Left hindlimb (tissue), 1 donor: ENCODE measurements at regions not wholly inside any gene's neighbourhood (a gene's known extent, or its start where the extent isn't known, plus 50 kb on each side); places are given as distances from the start of the nearest gene placed in this dataset.
"Not testable (repeated sequence)": the region's sequence is repeated elsewhere in the genome, so short reads cannot be mapped to it uniquely, and the experiment has no call there.

Experiments
- DNase-seq: peaks from one replicate; pipeline ENCODE4 v3.0.0-alpha.2; 2018

- DNase-seq = no peak
Observed at GRCh38 chr2:12435430-12436222, 281.1 kb upstream of the TRIB2 start.

- no peak for DNase-seq
Observed at GRCh38 chr2:12436483-12436882, 280.3 kb upstream of the TRIB2 start.

- no peak for DNase-seq
Observed at GRCh38 chr2:12436935-12437561, 279.7 kb upstream of the TRIB2 start.

- DNase-seq = no peak
Observed at GRCh38 chr2:12440731-12441130, 276.0 kb upstream of the TRIB2 start.

- DNase-seq = no peak
Observed at GRCh38 chr2:12441750-12442475, 274.8 kb upstream of the TRIB2 start.

GRCh38 chr2:12442476-12442847 lies 274.3 kb upstream of the TRIB2 start:
- DNase-seq = no peak

- DNase-seq = no peak
Observed at GRCh38 chr2:12448846-12449505, 267.8 kb upstream of the TRIB2 start.

GRCh38 chr2:12451726-12452125 lies 265.0 kb upstream of the TRIB2 start:
- DNase-seq = no peak

GRCh38 chr2:12452185-12452584 lies 264.6 kb upstream of the TRIB2 start:
- no peak for DNase-seq

- DNase-seq = no peak
Observed at GRCh38 chr2:12453731-12454130, 263.0 kb upstream of the TRIB2 start.

- DNase-seq = no peak
Observed at GRCh38 chr2:12455661-12456060, 261.1 kb upstream of the TRIB2 start.

- DNase-seq = peak; percentile 36
Observed at GRCh38 chr2:12456293-12457106, 260.2 kb upstream of the TRIB2 start.

- DNase-seq = no peak
Observed at GRCh38 chr2:12457831-12458230, 258.9 kb upstream of the TRIB2 start.

GRCh38 chr2:12463189-12463588 lies 253.5 kb upstream of the TRIB2 start:
- DNase-seq = no peak

GRCh38 chr2:12465631-12466135 lies 251.1 kb upstream of the TRIB2 start:
- DNase-seq = no peak

GRCh38 chr2:12467303-12467702 lies 249.4 kb upstream of the TRIB2 start:
- no peak for DNase-seq

GRCh38 chr2:12469141-12469561 lies 247.6 kb upstream of the TRIB2 start:
- no peak for DNase-seq

- DNase-seq = not testable (repeated sequence)
Observed at GRCh38 chr2:12472265-12472664, 244.5 kb upstream of the TRIB2 start.

GRCh38 chr2:12478151-12479064 lies 238.3 kb upstream of the TRIB2 start:
- DNase-seq = no peak

GRCh38 chr2:12479065-12479601 lies 237.6 kb upstream of the TRIB2 start:
- DNase-seq = no peak
